HG03571 (cell line): ENCODE measurements at regions not wholly inside any gene's neighbourhood (a gene's known extent, or its start where the extent isn't known, plus 50 kb on each side); places are given as distances from the start of the nearest gene placed in this dataset.
"Not testable (repeated sequence)": the region's sequence is repeated elsewhere in the genome, so short reads cannot be mapped to it uniquely, and the experiment has no call there.

Source experiments
- ATAC-seq: cut with Tn5 transposase; IDR thresholded peaks from one replicate; pipeline ENCODE4 v1.9.1; 2021; ENCODE audit not compliant: unreplicated experiment

DNA sequence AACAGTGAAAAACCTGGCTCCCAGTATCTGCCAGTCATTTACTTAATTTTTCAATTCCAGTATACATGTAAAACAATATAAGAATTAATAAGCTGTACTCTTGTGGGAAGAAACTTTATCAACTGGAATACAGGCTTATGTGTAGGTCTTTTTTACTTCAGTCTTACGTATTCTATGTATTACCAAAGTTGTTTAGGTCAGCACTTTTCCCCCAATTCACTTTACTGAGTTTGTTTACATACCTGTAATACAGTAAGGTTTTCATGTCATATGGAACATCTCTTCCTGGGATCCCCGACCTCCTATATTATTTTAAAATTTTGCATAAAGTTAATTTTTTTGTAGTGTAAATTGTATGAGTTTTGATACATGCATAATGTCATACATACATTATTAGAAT, 181.8 kb upstream of the OLFM3 start:
- no peak for ATAC-seq

DNA sequence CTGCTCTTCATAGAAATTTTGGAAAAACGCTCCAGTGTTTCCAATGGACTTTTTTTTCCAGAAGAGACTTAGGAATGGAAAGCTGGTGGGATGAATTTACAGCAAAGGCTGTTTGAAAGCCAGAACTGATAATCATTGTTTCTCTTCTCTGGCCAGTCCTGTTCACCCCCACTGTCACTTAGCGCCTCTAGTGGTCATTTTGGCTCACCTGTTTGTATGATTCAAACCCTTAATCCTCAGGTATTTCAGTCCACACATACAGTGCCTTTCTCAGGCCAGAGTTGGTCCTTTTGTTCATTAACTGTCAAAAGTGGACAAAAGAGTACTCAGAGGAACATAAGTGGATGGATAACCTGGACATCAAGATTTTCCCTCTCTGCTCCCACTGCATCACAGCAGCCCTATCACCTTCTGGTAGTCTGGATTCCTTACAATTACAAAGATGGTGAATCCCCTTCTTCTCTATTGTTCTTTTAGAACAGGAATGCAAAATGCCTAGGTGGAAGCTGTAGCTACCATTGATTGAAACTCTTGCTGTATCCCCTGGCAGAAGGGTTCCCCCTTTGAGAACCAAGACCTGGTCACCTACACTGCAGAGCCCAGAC, 177.6 kb upstream of the OLFM3 start:
- ATAC-seq: peak; percentile 82

DNA sequence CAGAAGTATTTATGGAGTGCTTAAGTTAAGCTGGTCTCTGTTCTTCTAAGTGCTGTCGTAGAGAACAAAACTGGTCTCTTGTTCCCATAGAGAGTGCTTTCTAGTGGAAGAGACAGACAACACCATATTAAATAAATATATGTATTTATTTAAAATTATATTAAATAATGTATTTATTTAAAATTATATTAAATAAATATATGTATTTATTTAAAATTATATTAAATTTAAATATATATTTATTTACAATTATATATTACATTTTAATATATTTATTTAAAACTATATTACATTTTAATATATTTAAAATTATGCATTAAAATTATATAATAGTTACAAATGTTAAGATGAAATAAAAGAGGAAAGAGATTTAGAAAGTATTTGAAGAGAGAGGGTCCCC, 175.5 kb upstream of the OLFM3 start:
- ATAC-seq: no peak

DNA sequence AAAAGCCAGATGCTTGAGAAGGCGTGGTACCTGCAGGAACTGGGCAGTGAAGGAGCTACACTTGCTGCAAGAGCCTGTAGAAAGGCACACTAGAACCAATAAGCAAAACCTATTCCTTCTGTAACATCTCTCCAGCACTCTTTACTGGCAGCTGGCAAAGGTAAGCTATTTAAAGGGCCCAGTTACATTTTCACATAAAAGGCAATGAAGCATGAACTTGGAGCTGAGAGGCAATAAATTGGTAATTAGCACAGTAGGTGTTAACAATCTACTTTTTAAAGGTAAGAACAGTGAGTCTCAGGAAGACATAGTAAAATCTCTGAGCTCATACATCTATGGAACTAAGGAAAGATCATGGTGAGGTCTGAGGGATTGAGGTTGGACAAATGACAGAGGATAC, 167.1 kb upstream of the OLFM3 start:
- ATAC-seq: no peak

DNA sequence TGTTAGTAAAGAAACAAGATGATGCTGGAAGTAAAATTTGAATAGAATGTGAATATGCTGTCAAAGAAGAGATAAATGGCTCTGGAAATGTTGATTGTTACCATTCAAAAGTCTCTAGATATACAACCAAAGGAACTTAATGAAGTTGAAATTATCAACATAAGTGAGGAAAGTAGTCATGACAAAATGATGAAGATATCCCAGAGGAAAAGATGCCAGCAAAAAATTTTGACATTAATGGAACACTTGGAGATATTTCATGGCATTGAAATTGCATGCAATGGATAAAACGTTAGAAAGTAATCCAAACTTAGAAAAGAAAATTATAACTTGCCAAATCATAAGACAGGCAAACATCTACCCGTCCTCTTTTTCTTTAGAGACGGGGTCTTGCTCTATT, 154.5 kb upstream of the OLFM3 start:
- ATAC-seq: no peak

DNA sequence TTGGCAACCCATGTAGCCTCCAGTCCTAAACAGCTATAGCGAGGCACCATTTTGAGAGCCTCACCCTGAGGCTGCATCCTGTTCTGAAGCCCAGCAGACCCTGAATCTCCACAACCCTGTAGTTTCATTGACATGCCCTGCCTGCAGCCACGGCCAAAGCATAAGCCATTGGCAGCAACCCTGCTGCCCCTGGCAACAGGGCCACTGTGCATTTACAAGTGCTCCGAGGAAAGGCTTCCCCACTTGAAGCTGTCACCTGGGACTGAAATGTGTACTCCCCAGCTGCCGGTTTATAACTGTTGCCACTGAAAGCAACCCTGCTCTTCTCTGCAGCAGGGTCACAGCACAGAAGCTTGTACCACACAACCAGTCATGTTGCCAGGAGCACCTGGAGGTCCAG, 124.2 kb upstream of the OLFM3 start:
- no peak for ATAC-seq

DNA sequence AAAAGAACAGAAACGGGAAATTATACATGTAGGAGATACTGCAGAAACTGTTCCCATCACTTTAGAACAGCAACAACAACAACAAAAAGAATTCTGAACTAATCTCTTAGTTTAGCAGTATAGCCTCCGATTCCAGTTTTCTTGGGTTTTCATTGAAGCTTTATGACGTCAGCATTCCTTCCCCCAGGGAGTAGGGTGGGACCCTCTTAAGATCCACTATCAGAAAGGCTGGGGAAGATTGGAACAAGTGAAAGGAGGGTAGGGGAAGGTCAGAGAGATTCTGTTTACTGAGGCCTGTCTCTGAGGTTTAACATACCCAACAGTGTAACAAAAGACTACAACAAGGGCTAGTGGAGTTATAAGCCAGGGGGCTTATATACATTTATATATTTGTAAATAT, 121.4 kb upstream of the OLFM3 start:
- no peak for ATAC-seq

DNA sequence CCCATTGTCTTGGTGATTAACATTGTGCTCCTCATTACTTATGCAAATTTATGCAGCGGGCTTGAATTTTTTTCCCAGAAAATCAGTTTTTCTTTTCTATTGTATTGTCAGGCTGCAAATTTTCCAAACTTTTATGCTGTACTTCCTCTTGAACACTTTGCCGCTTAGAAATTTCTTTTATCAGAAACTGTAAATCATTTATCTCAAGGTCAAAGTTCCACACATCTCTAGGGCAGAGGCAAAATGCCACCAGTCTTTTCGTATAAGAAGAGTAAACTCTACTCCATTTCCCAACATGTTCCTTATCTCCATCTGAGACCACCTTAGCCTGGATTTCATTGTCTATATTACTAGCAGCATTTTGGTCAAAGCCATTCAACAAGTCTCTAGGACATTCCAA, 113.9 kb upstream of the OLFM3 start:
- ATAC-seq: no peak

DNA sequence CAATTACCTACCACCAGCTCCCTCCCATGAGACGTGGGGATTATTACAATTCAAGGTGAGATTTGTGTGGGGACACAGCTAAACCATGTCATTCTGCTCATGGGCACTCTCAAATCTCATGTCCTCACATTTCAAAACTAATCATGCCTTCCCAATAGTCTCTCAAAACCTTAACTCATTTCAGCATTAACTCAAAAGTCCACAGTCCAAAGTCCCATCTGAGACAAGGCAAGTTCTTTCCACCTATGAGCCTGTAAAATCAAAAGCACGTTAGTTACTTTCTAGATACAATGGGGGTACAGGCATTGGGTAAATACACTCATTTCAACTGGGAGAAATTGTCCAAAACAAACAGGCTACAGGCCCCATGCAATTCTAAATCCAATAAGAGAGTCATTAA, 112.8 kb upstream of the OLFM3 start:
- ATAC-seq: not testable (repeated sequence)

DNA sequence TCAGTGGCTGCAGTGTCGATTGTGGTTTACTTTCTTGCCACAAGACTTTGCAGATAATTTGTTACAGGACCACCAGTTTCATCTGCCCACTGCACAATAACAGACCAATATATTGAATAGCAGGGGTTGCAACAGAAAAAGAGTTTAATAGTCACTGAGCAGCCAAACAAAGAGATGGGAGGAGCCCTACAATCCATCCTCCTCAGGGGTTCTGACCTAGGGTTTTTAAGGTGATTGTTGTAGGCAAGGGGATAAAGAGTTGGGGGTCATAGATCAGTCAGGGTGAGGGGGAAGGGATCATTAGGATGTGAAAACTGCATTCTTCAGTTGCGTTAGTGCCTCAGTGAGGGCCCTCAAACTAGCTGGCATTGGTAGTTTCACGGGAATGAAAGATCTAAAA, 110.7 kb upstream of the OLFM3 start:
- ATAC-seq: no peak

DNA sequence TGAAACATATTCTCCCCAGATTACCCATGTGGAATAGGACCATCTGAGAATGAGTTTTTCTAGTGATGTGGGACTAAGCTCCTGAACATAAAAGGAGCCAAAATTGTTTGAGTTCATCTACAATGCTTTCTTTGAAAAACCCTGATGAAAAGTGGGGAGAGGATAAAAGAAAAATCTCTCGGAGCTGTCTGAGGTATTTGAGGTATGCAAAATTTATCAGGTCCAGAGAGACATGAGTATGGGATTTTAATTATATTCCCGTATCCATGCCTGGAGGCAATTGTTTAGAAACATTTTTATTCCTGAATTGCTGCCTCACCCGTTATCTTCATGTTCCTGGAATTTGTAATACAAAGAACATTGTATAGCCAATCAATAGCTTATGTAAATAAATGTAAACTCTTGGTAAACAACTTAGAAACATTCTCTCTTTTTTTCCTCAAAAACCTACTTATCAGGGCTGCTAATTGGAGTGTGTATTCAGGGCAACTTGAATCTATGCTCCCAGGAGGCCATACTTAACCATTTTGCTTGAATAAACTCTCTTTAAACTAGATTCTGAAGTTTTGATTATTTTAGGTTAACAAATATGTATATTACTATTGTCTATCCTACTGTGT, 109.3 kb upstream of the OLFM3 start:
- ATAC-seq: no peak

DNA sequence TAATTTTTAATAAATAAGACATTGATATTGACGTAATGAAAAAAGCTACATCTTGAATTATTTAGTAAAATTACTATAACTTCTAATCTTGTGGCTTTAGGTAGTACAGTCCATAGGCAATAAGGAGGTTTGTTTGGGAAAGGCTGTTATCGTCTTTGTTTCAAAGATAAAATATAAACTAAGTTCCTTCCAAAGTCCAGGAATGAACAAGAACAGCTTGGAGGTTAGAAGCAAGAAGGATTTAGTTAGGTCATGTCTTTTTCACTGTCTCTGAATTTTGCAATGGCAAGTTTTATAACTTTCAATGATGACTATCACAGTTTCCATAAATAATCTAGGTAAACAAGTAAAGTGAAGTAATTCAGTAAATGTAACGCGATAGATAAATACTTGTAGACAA, 106.9 kb upstream of the OLFM3 start:
- no peak for ATAC-seq

DNA sequence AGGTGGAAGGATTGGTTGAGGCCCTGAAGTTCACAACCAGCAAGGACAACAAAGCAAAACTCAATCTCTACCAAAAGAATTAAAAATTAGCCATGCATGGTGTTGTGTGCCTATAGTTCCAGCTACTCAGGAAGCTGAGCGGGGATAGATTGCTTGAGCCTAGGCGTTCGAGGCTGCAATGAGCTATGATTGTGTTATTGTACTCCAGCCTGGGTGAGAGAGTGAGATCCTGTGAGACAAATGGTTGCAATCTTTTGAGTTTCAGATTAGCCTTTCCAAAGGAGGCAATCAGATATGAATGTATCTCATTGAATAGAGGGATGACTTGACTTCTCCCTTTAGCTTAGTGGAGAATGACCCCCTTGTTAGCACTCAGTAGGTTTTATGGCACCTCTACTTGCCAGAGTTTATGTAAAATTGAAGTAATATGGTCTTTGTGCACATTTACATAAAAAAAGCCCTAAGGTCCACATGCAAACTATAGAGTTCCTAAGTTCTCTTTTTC, 105.6 kb upstream of the OLFM3 start:
- no peak for ATAC-seq

DNA sequence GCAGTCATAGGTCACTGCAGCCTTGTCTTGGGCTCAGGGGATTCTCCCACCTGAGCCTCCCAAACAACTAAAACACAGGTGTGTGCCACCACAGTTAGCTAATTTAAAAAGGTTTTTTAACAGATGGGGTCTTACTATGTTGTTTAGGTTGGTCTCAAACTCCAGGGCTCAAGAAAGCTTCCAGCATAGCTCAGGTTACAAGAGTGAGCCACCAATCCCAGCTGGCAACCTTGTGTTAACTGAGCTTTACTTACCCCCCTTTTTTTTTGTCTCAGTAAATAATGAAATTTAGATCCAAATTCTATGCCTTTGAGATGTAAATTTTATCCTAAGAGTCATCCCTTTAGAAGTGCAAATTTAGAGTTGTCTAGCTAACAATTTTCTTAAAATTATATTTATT, 103.9 kb upstream of the OLFM3 start:
- no peak for ATAC-seq

DNA sequence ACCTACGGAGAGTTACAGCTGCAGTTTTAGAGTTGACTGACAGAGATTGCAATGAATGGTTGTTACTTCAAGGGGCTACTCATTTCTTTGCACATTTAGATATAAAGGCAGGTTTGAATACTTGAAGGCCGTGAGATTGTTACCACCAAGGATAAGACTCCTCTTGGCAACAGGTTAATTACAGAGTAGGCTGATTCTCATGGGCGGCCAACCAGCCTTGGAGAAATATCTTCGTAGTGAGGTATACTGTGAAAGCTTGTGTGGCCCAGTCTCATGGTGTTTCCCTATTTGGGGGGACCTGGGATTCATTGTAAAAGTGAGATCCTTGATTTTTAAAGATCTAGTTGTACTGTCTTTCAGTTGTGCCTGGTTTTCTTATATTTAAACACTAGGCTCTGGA, 103.2 kb upstream of the OLFM3 start:
- ATAC-seq: no peak

DNA sequence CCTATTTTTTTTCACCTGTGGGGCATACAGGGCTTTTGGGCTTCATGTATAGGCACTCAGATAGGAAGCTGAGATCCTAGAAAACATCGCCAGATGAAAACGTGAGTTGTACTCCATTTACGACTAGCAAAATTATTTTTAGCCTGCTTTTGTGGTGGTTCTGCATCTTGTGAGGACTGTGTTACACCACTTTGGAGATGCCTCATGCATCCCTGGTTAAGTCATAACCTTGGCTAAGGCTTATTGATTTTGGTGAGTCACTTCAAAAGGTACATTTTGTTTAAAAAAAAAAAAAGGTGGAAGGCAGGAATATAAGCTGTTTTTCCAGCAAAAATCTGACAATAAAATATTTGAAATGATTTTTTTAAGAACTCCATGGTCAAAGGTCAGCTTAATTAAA, 101.8 kb upstream of the OLFM3 start:
- no peak for ATAC-seq

DNA sequence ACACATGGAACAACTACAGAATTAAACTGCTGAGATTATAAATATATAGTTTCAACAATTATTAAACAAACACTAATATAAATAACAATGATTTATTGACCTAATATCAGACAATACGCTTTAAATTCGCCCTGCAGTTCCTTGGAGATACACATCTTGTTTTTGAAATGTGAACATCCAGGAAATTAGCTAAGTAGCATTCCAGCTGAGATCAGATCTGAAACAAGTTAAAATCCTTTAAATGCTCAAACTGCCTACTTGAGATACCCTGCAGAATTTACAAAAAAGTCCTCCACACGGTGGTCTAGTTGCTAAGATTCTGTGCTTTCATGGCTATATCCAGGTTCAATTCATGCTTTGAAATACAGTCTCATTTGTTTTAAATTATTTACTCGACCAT, 101.4 kb upstream of the OLFM3 start:
- ATAC-seq: no peak

DNA sequence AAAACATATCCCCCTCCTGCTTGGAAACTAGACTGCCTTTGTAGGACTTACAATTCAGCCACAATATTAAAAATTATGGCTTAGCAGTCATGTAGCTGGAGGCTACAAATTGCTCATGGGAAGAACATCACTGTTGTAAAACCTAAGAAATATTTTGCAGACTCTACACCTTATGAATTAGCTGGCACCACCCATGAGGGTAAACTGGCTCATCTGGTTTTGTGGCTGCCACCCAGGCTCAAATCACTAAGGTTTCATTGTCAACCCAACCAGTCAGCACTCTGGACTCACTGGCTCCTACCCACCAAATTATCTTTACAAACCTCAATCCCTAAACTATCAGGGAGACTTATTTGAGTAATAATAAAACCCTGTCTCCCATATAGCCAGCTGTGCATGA, 100.7 kb upstream of the OLFM3 start:
- no peak for ATAC-seq

DNA sequence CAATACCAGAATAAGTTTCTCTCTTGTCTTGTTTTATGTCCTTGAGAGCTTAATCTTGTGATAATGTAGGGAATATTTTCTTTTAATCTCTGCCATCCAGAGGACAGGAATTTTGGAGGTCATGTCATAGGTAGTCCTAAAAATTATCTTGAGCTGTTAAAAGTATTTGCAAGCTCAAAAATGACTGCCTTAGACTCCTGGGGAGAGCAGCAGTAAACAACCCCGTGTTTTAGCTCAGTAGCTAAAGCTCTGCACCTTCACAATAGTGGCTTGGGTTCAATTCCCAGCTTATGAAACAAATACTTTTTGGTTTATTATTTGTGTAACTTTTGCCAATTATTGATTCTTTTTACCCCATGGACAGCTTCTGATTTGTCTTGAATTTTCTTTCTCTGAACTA, 99.4 kb upstream of the OLFM3 start:
- ATAC-seq: no peak

DNA sequence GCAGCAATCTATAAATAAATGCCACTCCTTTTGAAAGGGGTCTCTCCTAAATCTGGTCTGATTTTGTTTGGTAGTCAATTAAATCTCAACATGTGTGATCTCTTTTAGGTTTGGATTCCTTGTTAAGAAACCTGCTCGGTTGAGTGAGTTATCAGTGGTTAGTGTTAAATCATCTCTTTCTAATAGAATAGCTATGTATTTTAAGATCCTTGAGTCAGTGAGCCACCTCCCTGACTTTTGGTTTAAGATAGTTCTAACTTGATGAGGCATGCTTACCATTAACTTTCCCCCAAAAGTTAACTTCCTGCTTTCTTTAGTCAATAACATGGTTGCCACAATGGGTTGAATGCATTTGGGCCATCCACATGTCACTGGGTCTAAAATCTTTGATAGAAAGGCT, 93.1 kb upstream of the OLFM3 start:
- no peak for ATAC-seq

DNA sequence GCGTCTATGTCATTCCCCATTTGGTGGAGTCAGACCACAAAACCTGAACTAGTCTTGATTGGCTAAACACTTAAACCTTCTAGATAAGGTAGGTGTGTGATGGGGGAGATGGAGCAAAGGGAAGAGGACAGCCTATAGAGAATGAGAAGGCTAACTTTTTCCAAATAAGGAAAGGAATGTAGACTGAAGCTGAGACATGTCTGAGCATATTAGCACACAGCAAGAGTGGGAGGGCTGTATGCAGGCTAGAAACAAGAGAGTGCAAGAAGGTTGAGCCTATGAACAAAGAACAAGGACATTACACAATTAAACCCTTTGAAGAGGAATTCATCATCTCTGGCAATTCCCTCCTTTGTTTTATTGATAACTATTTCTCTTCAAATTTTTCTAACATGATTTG, 89.2 kb upstream of the OLFM3 start:
- no peak for ATAC-seq

DNA sequence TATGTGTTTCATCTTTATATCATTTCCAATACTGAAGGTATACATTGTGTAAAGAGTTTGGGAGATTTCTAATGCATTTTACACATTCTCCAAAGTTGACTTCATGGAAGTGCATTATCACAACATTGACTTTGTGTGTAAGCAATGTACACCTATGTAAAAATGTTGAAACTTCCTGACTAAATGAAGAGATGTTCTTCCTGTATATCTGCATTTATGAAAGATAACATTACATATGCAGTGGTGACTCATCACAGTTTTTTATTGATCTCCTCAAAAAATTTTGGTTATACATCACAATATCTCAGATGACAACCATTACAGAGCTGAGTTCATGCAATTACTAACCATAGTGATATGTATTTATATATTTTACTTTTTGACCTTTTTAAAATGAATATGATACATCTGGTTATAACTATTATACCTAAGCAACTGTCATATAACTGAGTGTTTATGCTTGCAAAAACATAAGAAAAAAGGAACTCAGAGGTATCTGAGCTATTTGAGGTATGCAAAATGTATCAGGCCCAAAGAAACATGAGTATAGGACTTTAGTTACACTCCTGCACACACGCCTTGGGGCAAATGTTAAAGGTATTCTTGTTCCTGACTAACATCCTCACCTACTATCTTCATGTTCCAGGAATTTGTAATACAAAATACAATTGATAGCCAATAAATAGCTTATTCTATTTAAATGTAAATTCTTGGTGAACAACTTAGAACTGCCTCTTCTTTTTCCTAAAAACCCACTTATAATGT, 88.2 kb upstream of the OLFM3 start:
- ATAC-seq: no peak
